ENCODE measurements at regions not wholly inside any gene's neighbourhood (a gene's known extent, or its start where the extent isn't known, plus 50 kb on each side); places are given as distances from the start of the nearest gene placed in this dataset.

GRCh38 chr9:18233776-18234445 is 240.0 kb upstream of the ADAMTSL1 start:
- DNase-seq (no peak), ATAC-seq (no peak)
- TF ChIP-seq POLR2A (IDR thresholded peaks at IDR 0.05): no peak
- TF ChIP-seq CTCF (IDR thresholded peaks at IDR 0.05): no peak
- no peaks in the 10 kb centered on the region for H3K27me3 ChIP-seq
- H3K4me1 ChIP-seq: no peaks in the 10 kb centered on the region
- intact Hi-C loops (cut with DNase I): no loop called here
- WGBS, 4 donors: 78 to 86% (median 83%) methylated on average over 6 of the region's 6 CpGs
- H3K36me3 ChIP-seq: no peaks in the 10 kb centered on the region
- H3K27ac ChIP-seq: no peak overlapping the region
- no peaks in the 10 kb centered on the region for H3K9me3 ChIP-seq
- no peak overlapping the region for H3K4me3 ChIP-seq

DNA sequence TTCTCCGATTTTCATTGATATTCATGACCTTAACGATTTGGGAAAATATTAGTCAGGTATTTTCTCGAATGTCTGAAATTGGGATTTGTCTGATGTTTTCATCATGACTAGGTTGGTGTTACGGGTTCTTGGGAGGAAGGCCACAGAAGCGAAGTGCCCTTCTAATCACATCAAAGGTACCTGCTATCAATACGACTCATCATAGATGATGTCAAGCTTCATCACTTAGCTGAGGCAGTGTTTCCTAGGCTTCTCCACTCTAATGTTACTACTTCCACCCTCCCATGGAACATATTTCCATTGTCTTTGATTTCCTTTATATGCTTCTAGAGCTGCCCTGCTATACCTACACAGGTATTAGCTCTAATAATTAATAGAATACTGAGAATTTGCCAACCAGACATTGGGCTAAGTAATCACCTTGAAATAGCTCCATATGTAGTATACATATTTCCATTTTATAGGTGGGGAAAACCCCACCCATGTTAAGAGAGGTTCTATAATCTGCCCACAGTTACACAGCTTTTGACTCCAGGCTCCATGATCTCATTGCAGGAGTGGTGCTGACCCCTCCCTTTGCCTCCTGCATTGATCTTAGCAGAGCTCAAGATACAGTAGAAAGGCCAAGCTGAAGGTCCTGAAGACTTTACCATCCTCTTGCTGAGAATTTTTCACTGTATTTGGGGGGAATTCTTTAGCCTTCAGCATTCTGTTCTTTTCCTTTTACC is 238.6 kb upstream of the ADAMTSL1 start:
- Histone ChIP-seq H3K27ac (no peak overlapping the region), H3K4me3 (no peak overlapping the region), H3K9me3 (no peaks in the 10 kb centered on the region), H3K4me1 (peaks cover 0 to 10% (median 2%) of the 10 kb centered on the region in 12 donors), H3K27me3 (no peaks in the 10 kb centered on the region), H3K36me3 (no peaks in the 10 kb centered on the region)
- intact Hi-C loops (cut with DNase I): no loop called here
- TF ChIP-seq POLR2A (IDR thresholded peaks at IDR 0.05): no peak
- no peak for TF ChIP-seq CTCF (IDR thresholded peaks at IDR 0.05)
- DNase-seq: no peak
- no peak for ATAC-seq
- WGBS, 4 donors: 88 to 96% (median 93%) methylated on average over 6 of the region's 6 CpGs

DNA sequence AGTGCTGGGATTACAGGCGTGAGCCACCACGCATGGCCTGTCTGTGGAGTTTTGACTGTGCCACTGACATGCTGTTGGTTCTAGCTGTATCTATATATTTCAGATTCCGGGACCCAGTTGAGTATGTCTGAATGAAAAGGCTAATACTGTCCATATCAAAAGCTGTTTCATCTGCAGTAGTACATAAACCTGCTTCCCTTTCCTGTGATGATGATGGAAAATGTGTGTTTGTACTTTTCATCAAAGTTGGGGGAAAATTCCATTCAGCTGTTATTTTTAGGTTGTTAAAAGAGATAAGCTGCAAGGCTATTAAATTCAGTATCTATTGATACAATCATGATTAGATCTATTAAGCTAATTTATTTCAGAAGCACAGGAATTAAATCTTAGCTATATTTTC is 237.6 kb upstream of the ADAMTSL1 start:
- ATAC-seq (no peak), DNase-seq (no peak)
- WGBS, 4 donors: 92 to 100% (median 95%) methylated on average over 3 of the region's 3 CpGs
- intact Hi-C loops (cut with DNase I): no loop called here
- H3K9me3 ChIP-seq: no peaks in the 10 kb centered on the region
- H3K27me3 ChIP-seq: no peaks in the 10 kb centered on the region
- no peaks in the 10 kb centered on the region for H3K36me3 ChIP-seq
- TF ChIP-seq CTCF (IDR thresholded peaks at IDR 0.05) (no peak), POLR2A (IDR thresholded peaks at IDR 0.05) (no peak)
- no peak overlapping the region for H3K4me3 ChIP-seq
- H3K4me1 ChIP-seq: peaks cover 0 to 14% (median 5%) of the 10 kb centered on the region in 12 donors
- H3K27ac ChIP-seq: no peak overlapping the region

- Histone ChIP-seq H3K4me3 (no peak overlapping the region), H3K27me3 (no peaks in the 10 kb centered on the region), H3K27ac (no peak overlapping the region), H3K4me1 (peaks cover 0 to 14% (median 5%) of the 10 kb centered on the region in 12 donors), H3K36me3 (no peaks in the 10 kb centered on the region), H3K9me3 (peaks cover 0 to 9% (median 0%) of the 10 kb centered on the region in 12 donors)
- WGBS, 4 donors: 85 to 93% (median 89%) methylated on average over 3 of the region's 3 CpGs
- ATAC-seq (no peak), DNase-seq (no peak)
- intact Hi-C loops (cut with DNase I): no loop called here
- TF ChIP-seq POLR2A (IDR thresholded peaks at IDR 0.05): no peak
- TF ChIP-seq CTCF (IDR thresholded peaks at IDR 0.05): no peak
These were observed 236.2 kb upstream of the ADAMTSL1 start for GRCh38 chr9:18237776-18238175.

Measured in heart left ventricle (tissue), 16 donors.